ENCODE measurements at regions not wholly inside any gene's neighbourhood (a gene's known extent, or its start where the extent isn't known, plus 50 kb on each side); places are given as distances from the start of the nearest gene placed in this dataset.

DNA sequence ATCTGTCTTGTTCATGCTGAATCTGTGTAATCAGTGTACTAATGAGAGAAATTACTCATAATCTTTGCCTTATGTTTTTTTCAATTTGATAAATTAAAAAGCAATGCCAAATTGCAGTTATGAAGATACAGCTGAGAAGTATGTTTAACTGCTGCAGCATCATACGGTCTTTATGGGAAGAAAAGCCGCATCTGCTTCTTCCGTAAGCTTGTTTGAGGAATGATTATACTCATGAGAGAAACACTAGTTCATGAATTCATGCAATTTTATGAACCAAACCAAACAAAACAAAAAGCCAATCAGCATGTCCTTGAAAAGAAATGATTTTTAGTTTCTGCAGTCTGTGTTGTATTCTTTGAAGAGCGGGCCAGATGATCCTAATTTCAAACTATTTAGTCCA, 275.9 kb upstream of the ARHGEF26 start:
- RAD21 ChIA-PET (ENCODE audit: low non-redundant PET in 1 of 2, low total read pairs in 2 of 2, uncharacterized antibody in 2 of 2, unreplicated experiment in 2 of 2), result no interaction called here
- Histone ChIP-seq H3K4me1 (ENCODE audit: control insufficient read depth in 1 of 2, insufficient read depth in 2 of 2, low read length in 2 of 2) (no peaks in the 10 kb centered on the region), H4K20me1 (ENCODE audit: insufficient read depth) (no peaks in the 10 kb centered on the region), H3K9me2 (ENCODE audit: insufficient read depth) (no peaks in the 10 kb centered on the region), H3K4me3 (replicated peaks in 1 of 2; ENCODE audit: low read depth in 1 of 2, low read length in 2 of 2) (no peak overlapping the region), H3K4me2 (ENCODE audit: low read length) (no peak overlapping the region), H2AFZ (ENCODE audit: low read depth, low read length, poor library complexity, severe bottlenecking) (no peak overlapping the region), H3K27ac (ENCODE audit: low read depth, low read length) (no peak overlapping the region), H3K9ac (ENCODE audit: low read length) (no peak overlapping the region), H3K79me2 (ENCODE audit: insufficient read depth, low read length) (no peaks in the 10 kb centered on the region), H3K27me3 (ENCODE audit: insufficient read depth, low read length) (no peaks in the 10 kb centered on the region), H3K36me3 (ENCODE audit: control insufficient read depth in 1 of 2, insufficient read depth in 2 of 2, low read length in 2 of 2) (no peaks in the 10 kb centered on the region), H3K9me3 (ENCODE audit: control insufficient read depth in 1 of 2, insufficient read depth in 1 of 2, low read depth in 1 of 2, low read length in 2 of 2) (no peaks in the 10 kb centered on the region)
- no peak for TF ChIP-seq JUND (IDR thresholded peaks at IDR 0.05)
- TF ChIP-seq, protein P1, sequence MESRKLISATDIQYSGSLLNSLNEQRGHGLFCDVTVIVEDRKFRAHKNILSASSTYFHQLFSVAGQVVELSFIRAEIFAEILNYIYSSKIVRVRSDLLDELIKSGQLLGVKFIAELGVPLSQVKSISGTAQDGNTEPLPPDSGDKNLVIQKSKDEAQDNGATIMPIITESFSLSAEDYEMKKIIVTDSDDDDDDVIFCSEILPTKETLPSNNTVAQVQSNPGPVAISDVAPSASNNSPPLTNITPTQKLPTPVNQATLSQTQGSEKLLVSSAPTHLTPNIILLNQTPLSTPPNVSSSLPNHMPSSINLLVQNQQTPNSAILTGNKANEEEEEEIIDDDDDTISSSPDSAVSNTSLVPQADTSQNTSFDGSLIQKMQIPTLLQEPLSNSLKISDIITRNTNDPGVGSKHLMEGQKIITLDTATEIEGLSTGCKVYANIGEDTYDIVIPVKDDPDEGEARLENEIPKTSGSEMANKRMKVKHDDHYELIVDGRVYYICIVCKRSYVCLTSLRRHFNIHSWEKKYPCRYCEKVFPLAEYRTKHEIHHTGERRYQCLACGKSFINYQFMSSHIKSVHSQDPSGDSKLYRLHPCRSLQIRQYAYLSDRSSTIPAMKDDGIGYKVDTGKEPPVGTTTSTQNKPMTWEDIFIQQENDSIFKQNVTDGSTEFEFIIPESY (IDR thresholded peaks at IDR 0.05; ENCODE audit: extremely low read depth, insufficient replicate concordance, low read length), result no peak
- TF ChIP-seq RAD21 (IDR thresholded peaks at IDR 0.05; ENCODE audit: low read depth), result no peak
- no peak for TF ChIP-seq EGR1 (IDR thresholded peaks at IDR 0.05; ENCODE audit: low read depth)
- TF ChIP-seq, protein P2, sequence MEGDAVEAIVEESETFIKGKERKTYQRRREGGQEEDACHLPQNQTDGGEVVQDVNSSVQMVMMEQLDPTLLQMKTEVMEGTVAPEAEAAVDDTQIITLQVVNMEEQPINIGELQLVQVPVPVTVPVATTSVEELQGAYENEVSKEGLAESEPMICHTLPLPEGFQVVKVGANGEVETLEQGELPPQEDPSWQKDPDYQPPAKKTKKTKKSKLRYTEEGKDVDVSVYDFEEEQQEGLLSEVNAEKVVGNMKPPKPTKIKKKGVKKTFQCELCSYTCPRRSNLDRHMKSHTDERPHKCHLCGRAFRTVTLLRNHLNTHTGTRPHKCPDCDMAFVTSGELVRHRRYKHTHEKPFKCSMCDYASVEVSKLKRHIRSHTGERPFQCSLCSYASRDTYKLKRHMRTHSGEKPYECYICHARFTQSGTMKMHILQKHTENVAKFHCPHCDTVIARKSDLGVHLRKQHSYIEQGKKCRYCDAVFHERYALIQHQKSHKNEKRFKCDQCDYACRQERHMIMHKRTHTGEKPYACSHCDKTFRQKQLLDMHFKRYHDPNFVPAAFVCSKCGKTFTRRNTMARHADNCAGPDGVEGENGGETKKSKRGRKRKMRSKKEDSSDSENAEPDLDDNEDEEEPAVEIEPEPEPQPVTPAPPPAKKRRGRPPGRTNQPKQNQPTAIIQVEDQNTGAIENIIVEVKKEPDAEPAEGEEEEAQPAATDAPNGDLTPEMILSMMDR (IDR thresholded peaks at IDR 0.05 in 2 of 3, conservative IDR thresholded peaks at IDR 0.05 in 1 of 3; ENCODE audit: borderline replicate concordance in 1 of 3, insufficient read depth in 1 of 3, low read depth in 2 of 3, low read length in 2 of 3), result no peak
- no peak for TF ChIP-seq SRF (IDR thresholded peaks at IDR 0.05; ENCODE audit: low read depth)
- no peak for TF ChIP-seq ELF1 (IDR thresholded peaks at IDR 0.05; ENCODE audit: borderline replicate concordance, low read depth)
- TF ChIP-seq POLR2AphosphoS5 (IDR thresholded peaks at IDR 0.05; ENCODE audit: low read depth, low read length), result no peak
- TF ChIP-seq, protein P3, sequence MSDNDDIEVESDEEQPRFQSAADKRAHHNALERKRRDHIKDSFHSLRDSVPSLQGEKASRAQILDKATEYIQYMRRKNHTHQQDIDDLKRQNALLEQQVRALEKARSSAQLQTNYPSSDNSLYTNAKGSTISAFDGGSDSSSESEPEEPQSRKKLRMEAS (IDR thresholded peaks at IDR 0.05), result no peak
- intact Hi-C loops (cut with micrococcal nuclease), result no loop called here
- no peak for ATAC-seq
- POLR2A ChIA-PET, result no interaction called here
- no TSS peak for BruUV-seq (replicated peaks)
- CTCF ChIA-PET, result no interaction called here
- DNase-seq (ENCODE audit: low read depth, low spot score), result no peak

All from HCT116 (cell line).